SK-N-SH (cell line): ENCODE measurements at regions not wholly inside any gene's neighbourhood (a gene's known extent, or its start where the extent isn't known, plus 50 kb on each side); places are given as distances from the start of the nearest gene placed in this dataset.
A peak's percentile ranks its signal among the peaks of the same experiment; 100 is the strongest.

Source experiments
- CTCF ChIA-PET: fragments of 300-600, 350-600 bp; formaldehyde crosslinking; extraction: SDS; loops from one replicate; lab custom pipeline; 2021; lab: Yijun Ruan, JAX
- POLR2A ChIA-PET: fragments of 350-600 bp; sonication (Branson Sonifier 250); formaldehyde crosslinking; extraction: SDS; loops from one replicate; lab custom pipeline; 2020; ENCODE audit warnings: antibody characterized with exemption, inconsistent platforms; lab: Yijun Ruan, JAX
- DNase-seq: peaks from one replicate; pipeline ENCODE4 v3.0.0; 2012
- H2AFZ ChIP-seq: fragments of 200-600 bp; sonication (generic); 2 replicates; pipeline ENCODE4 v1.8.1; 2016; ENCODE audit warnings: antibody characterized with exemption, mild to moderate bottlenecking, low read depth
- H3F3A ChIP-seq: fragments of 200-600 bp; sonication (generic); replicated peaks from 2 replicates; pipeline ENCODE3; 2016; ENCODE audit warnings: antibody characterized with exemption, mild to moderate bottlenecking; ENCODE audit not compliant: insufficient read depth
- H3K27ac ChIP-seq, 2 experiments: fragments of 200-500 bp in 1 of 2; fragments of 200-600 bp in 1 of 2; sonication (Bioruptor generic) in 1 of 2; sonication (generic), shearing (Covaris generic) in 1 of 2; 2 replicates each; pipeline versions ENCODE4 v1.5.1 to v1.6.1; 2014 to 2016; ENCODE audit warnings: low read depth in 2 of 2, inconsistent platforms in 1 of 2, low read length in 1 of 2, mild to moderate bottlenecking in 1 of 2, mixed read lengths in 1 of 2
- H3K27me3 ChIP-seq: fragments of 200-600 bp; sonication (generic), shearing (Covaris generic); 2 replicates; pipeline ENCODE4 v1.6.1; 2016; ENCODE audit warnings: mixed run types; ENCODE audit not compliant: insufficient read depth
- H3K36me3 ChIP-seq, 2 experiments: fragments of 200-500 bp in 1 of 2; fragments of 200-600 bp in 1 of 2; sonication (Bioruptor generic) in 1 of 2; sonication (generic) in 1 of 2; replicated peaks in 1 of 2; 2 replicates each; pipeline versions ENCODE3 to v1.5.1; 2014 to 2016; ENCODE audit warnings: low read length in 1 of 2, mild to moderate bottlenecking in 1 of 2; ENCODE audit not compliant: insufficient read depth in 2 of 2, control insufficient read depth in 1 of 2
- H3K4me1 ChIP-seq, 2 experiments: fragments of 200-500 bp in 1 of 2; fragments of 200-600 bp in 1 of 2; sonication (Bioruptor generic) in 1 of 2; sonication (generic), shearing (Covaris generic) in 1 of 2; 2 replicates each; pipeline versions ENCODE4 v1.5.1 to v1.6.1; 2014 to 2016; ENCODE audit warnings: low read depth in 1 of 2, low read length in 1 of 2, mixed run types in 1 of 2; ENCODE audit not compliant: insufficient read depth in 2 of 2, control insufficient read depth in 1 of 2
- H3K4me2 ChIP-seq: fragments of 200-600 bp; sonication (generic), shearing (Covaris generic); 2 replicates; pipeline ENCODE4 v1.6.1; 2017; ENCODE audit warnings: mixed run types
- H3K4me3 ChIP-seq, 2 experiments: fragments of 200-500 bp in 1 of 2; fragments of 200-600 bp in 1 of 2; sonication (Bioruptor generic) in 1 of 2; sonication (generic), shearing (Covaris generic) in 1 of 2; 2 replicates each; pipeline versions ENCODE4 v1.5.1 to v1.8.1; 2014 to 2016; ENCODE audit warnings: low read depth in 2 of 2, inconsistent platforms in 1 of 2, low read length in 1 of 2, mild to moderate bottlenecking in 1 of 2, mixed read lengths in 1 of 2, moderate library complexity in 1 of 2
- H3K79me2 ChIP-seq: fragments of 200-600 bp; sonication (generic); 2 replicates; pipeline ENCODE4 v1.8.1; 2017; ENCODE audit warnings: mild to moderate bottlenecking; ENCODE audit not compliant: insufficient read depth
- H3K9ac ChIP-seq: fragments of 200-600 bp; sonication (generic); 2 replicates; pipeline ENCODE4 v1.6.1; 2017; ENCODE audit warnings: mixed run types
- H3K9me2 ChIP-seq: fragments of 200-600 bp; sonication (generic); 2 replicates; pipeline ENCODE4 v1.6.1; 2017; ENCODE audit warnings: mixed run types
- H3K9me3 ChIP-seq: fragments of 200-600 bp; sonication (generic); 2 replicates; pipeline ENCODE4 v1.6.1; 2017; ENCODE audit warnings: mixed run types, mild to moderate bottlenecking, moderate library complexity
- H4K20me1 ChIP-seq: fragments of 200-600 bp; sonication (generic); 2 replicates; pipeline ENCODE4 v1.6.1; 2017; ENCODE audit warnings: mild to moderate bottlenecking, mixed run types; ENCODE audit not compliant: insufficient read depth
- EZH2phosphoT487 ChIP-seq: fragments of 200-600 bp; sonication (generic); IDR thresholded peaks from 2 replicates; pipeline ENCODE4 v1.6.1; 2017; ENCODE audit warnings: low read depth, mixed run types, mild to moderate bottlenecking, antibody characterized with exemption, moderate library complexity, borderline replicate concordance
- GABPA ChIP-seq: IDR thresholded peaks from 2 replicates; pipeline ENCODE4 v1.4.0; 2012; ENCODE audit warnings: low read depth, mild to moderate bottlenecking
- POLR2AphosphoS5 ChIP-seq: IDR thresholded peaks from 2 replicates; pipeline ENCODE4 v1.6.1; 2012; ENCODE audit warnings: low read depth, low read length
- RAD21 ChIP-seq: IDR thresholded peaks from 2 replicates; pipeline ENCODE4 v1.6.1; 2012; ENCODE audit warnings: mild to moderate bottlenecking, low read length
- SIN3A ChIP-seq: IDR thresholded peaks from 2 replicates; pipeline ENCODE4 v1.6.1; 2012; ENCODE audit warnings: low read depth, mild to moderate bottlenecking, low read length, moderate library complexity, borderline replicate concordance
- SMC3 ChIP-seq: IDR thresholded peaks from 2 replicates; pipeline ENCODE4 v1.6.1; 2012; ENCODE audit warnings: low read depth, low read length, improper control_type of control experiment
- USF2 ChIP-seq: fragments of 150-350 bp; IDR thresholded peaks from 2 replicates; pipeline ENCODE4 v1.6.1; 2017; ENCODE audit warnings: antibody characterized with exemption, low read length, low read depth, borderline replicate concordance
- WGBS: methylation state at CpG from one replicate; pipeline ENCODE4 v1.1.6; 2017; ENCODE audit warnings: low lambda C conversion rate; 5-methylcytosine and 5-hydroxymethylcytosine counted together
- TF ChIP-seq, protein P1 (sequence below): fragments of 200-600 bp; sonication (generic); IDR thresholded peaks from 2 replicates; pipeline ENCODE4 v1.6.1; 2017; ENCODE audit warnings: antibody characterized with exemption, mild to moderate bottlenecking, moderate library complexity
- TF ChIP-seq, protein P2 (sequence below): IDR thresholded peaks from 2 replicates; pipeline ENCODE4 v1.4.0; 2012; ENCODE audit warnings: low read depth, borderline replicate concordance

GRCh38 chr14:38723277-38723676 is 379.8 kb downstream of the SEC23A start:
- no peak overlapping the region for H3K27ac ChIP-seq
- no peak overlapping the region for H3K4me2 ChIP-seq
- no peaks in the 10 kb centered on the region for H3K9me2 ChIP-seq
- WGBS: 69% methylated on average over 1 of the region's 1 CpG
- H3K79me2 ChIP-seq: no peaks in the 10 kb centered on the region
- no peak overlapping the region for H2AFZ ChIP-seq
- no peaks in the 10 kb centered on the region for H4K20me1 ChIP-seq
- no peaks in the 10 kb centered on the region for H3F3A ChIP-seq
- H3K4me3 ChIP-seq: no peak overlapping the region
- no peaks in the 10 kb centered on the region for H3K9me3 ChIP-seq
- TF ChIP-seq RAD21: peak; percentile 51
- no peak for TF ChIP-seq GABPA
- H3K36me3 ChIP-seq: no peaks in the 10 kb centered on the region
- CTCF ChIA-PET: interaction anchor here (0.7 to 1.2 kb wide), 3 partner anchors 118 to 657 kb away, joined by 3 to 4 read pairs (median 3); no protein-coding TSS in a partner anchor
- no peaks in the 10 kb centered on the region for H3K27me3 ChIP-seq
- POLR2A ChIA-PET: no interaction called here
- H3K4me1 ChIP-seq: no peaks in the 10 kb centered on the region; a peak in 1 of 4 replicates
- peak; percentile 1 for DNase-seq
- H3K9ac ChIP-seq: no peak overlapping the region

DNA sequence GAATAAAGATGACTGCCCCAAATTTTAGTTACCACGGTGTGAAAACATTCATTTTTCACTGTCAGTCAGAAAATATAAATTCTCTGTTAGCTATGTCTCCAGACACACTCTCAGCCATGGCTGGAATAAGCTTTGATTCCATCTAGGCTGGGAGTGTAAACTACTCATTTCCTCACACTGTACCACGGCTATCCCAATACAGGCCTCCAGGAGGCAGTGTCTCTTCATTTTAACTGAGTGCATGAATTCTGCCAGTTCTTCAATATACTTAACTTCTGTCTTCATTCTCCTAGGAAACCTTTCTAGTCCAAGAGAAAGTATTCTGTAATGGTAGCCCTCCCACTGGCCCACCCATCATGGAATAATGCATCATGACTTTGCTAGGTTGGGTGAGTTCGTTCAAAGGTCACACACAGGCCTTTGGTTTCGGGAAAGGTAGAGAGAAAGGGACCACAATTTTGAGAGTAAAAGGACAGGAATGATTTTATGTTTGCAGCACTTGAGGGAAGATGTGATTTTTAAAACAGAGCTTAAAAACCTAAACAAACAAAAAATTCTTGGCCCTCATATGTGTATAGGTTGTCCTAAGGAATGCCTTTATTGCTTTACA is 381.1 kb downstream of the SEC23A start:
- H3K9ac ChIP-seq: no peak overlapping the region
- H3K79me2 ChIP-seq: no peaks in the 10 kb centered on the region
- no peak overlapping the region for H3K4me2 ChIP-seq
- no peaks in the 10 kb centered on the region for H3K27me3 ChIP-seq
- no peaks in the 10 kb centered on the region for H4K20me1 ChIP-seq
- CTCF ChIA-PET: interaction anchor here (0.6 kb wide), 1 partner anchor 21 kb away, joined by 4 read pairs; no protein-coding TSS in a partner anchor
- no peak overlapping the region; a peak in 1 of 4 replicates for H3K4me3 ChIP-seq
- no peaks in the 10 kb centered on the region for H3K9me3 ChIP-seq
- no peak overlapping the region for H3K27ac ChIP-seq
- POLR2A ChIA-PET: no interaction called here
- no peaks in the 10 kb centered on the region; a peak in 1 of 4 replicates for H3K4me1 ChIP-seq
- no peaks in the 10 kb centered on the region for H3K36me3 ChIP-seq
- TF ChIP-seq, protein P1, sequence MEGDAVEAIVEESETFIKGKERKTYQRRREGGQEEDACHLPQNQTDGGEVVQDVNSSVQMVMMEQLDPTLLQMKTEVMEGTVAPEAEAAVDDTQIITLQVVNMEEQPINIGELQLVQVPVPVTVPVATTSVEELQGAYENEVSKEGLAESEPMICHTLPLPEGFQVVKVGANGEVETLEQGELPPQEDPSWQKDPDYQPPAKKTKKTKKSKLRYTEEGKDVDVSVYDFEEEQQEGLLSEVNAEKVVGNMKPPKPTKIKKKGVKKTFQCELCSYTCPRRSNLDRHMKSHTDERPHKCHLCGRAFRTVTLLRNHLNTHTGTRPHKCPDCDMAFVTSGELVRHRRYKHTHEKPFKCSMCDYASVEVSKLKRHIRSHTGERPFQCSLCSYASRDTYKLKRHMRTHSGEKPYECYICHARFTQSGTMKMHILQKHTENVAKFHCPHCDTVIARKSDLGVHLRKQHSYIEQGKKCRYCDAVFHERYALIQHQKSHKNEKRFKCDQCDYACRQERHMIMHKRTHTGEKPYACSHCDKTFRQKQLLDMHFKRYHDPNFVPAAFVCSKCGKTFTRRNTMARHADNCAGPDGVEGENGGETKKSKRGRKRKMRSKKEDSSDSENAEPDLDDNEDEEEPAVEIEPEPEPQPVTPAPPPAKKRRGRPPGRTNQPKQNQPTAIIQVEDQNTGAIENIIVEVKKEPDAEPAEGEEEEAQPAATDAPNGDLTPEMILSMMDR: peak; percentile 58
- TF ChIP-seq POLR2AphosphoS5 (no peak), RAD21 (peak; percentile 49), SMC3 (peak; percentile 41), USF2 (no peak)
- TF ChIP-seq, all 33 proteins: peak for 3
- H3F3A ChIP-seq: no peaks in the 10 kb centered on the region
- no peak overlapping the region for H2AFZ ChIP-seq
- H3K9me2 ChIP-seq: no peaks in the 10 kb centered on the region
- 12% methylated on average over 4 of the region's 4 CpGs for WGBS
- peak; percentile 4 for DNase-seq

GRCh38 chr14:38718519-38718918 is 384.5 kb downstream of the SEC23A start:
- DNase-seq: no peak
- Histone ChIP-seq H4K20me1 (no peaks in the 10 kb centered on the region), H3K9ac (no peak overlapping the region), H3K27ac (no peak overlapping the region), H2AFZ (no peak overlapping the region), H3K4me2 (no peak overlapping the region), H3K4me1 (no peaks in the 10 kb centered on the region; a peak in 1 of 4 replicates), H3K9me2 (no peaks in the 10 kb centered on the region), H3K4me3 (no peak overlapping the region), H3K9me3 (no peaks in the 10 kb centered on the region), H3F3A (no peaks in the 10 kb centered on the region), H3K79me2 (no peaks in the 10 kb centered on the region), H3K36me3 (no peaks in the 10 kb centered on the region), H3K27me3 (no peaks in the 10 kb centered on the region)
- ChIA-PET CTCF (interaction anchor here (0.9 kb wide), 1 partner anchor 149 kb away, joined by 3 read pairs; no protein-coding TSS in a partner anchor), POLR2A (no interaction called here)
- 24% methylated on average over 2 of the region's 2 CpGs for WGBS
- TF ChIP-seq GABPA (no peak), EZH2phosphoT487 (no peak), SIN3A (no peak)
- TF ChIP-seq, protein P2, sequence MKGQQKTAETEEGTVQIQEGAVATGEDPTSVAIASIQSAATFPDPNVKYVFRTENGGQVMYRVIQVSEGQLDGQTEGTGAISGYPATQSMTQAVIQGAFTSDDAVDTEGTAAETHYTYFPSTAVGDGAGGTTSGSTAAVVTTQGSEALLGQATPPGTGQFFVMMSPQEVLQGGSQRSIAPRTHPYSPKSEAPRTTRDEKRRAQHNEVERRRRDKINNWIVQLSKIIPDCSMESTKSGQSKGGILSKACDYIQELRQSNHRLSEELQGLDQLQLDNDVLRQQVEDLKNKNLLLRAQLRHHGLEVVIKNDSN: no peak
